K562 (cell line): ENCODE measurements at regions not wholly inside any gene's neighbourhood (a gene's known extent, or its start where the extent isn't known, plus 50 kb on each side); places are given as distances from the start of the nearest gene placed in this dataset.
A peak's percentile ranks its signal among the peaks of the same experiment; 100 is the strongest.

Experiments
- ATAC-seq: fragments of 200-7000 bp; cut with Tn5 transposase; 3 replicates; pipeline ENCODE4 v1.9.1; 2020; ENCODE audit warnings: moderate library complexity
- BruUV-seq: library from RNA; stranded (reverse); fragments of 400-500 nt; replicated peaks from 2 replicates; lab custom pipeline; 2021; lab: Mats Ljungman, UMichigan
- CTCF ChIA-PET: fragments of 300-600 bp; formaldehyde crosslinking; extraction: SDS; loops from one replicate; lab custom pipeline; 2021; ENCODE audit warnings: low intra/inter-chr PET ratio; lab: Yijun Ruan, JAX
- POLR2A ChIA-PET: fragments of 300-600, 350-650 bp; sonication (Branson Sonifier 250); formaldehyde crosslinking; extraction: SDS; loops from one replicate; lab custom pipeline; 2021; ENCODE audit warnings: antibody characterized with exemption, inconsistent platforms; lab: Yijun Ruan, JAX
- DNase-seq, 4 experiments: peaks; one replicate each; pipeline versions ENCODE4 v3.0.0 to v3.0.0-alpha.2; 2011 to 2018; ENCODE audit warnings: low spot score in 3 of 4, mixed read lengths in 3 of 4; ENCODE audit errors: extremely low read depth in 1 of 4
- FAIRE-seq: peaks from 2 replicates; lab custom pipeline; 2011; peaks lifted over from hg19 to GRCh38; lab: Jason Lieb, UNC
- H2AFZ ChIP-seq: 2 replicates; pipeline ENCODE4 v1.6.0; 2011; ENCODE audit warnings: low read depth, low read length, control low read depth, inconsistent platforms
- H3K27ac ChIP-seq: fragments of 200-600 bp; 3 replicates; pipeline ENCODE4 v1.8.0; 2011; ENCODE audit warnings: low read depth, mild to moderate bottlenecking, control low read depth, inconsistent platforms, low read length, moderate library complexity, mixed read lengths; ENCODE audit errors: extremely low read depth
- H3K27me3 ChIP-seq, 2 experiments: fragments of 300-600 bp in 1 of 2; 2 replicates in 1 of 2; 3 replicates in 1 of 2; pipeline versions ENCODE4 v1.6.0 to v1.8.0; 2011; ENCODE audit warnings: inconsistent platforms in 2 of 2, low read length in 2 of 2, mild to moderate bottlenecking in 1 of 2, mixed read lengths in 1 of 2, moderate library complexity in 1 of 2; ENCODE audit not compliant: control insufficient read depth in 2 of 2, insufficient read depth in 2 of 2
- H3K36me3 ChIP-seq: fragments of 300-600 bp; 3 replicates; pipeline ENCODE4 v1.8.0; 2011; ENCODE audit warnings: mild to moderate bottlenecking, low read length, inconsistent platforms; ENCODE audit not compliant: control insufficient read depth, insufficient read depth
- H3K4me1 ChIP-seq, 2 experiments: fragments of 200-600 bp in 1 of 2; replicated peaks in 1 of 2; 2 replicates in 1 of 2; 3 replicates in 1 of 2; pipeline versions ENCODE4 v1.5.1 to v1.8.0; 2011; ENCODE audit warnings: inconsistent platforms in 2 of 2, low read length in 2 of 2, mild to moderate bottlenecking in 1 of 2, mixed read lengths in 1 of 2, moderate library complexity in 1 of 2; ENCODE audit not compliant: control insufficient read depth in 2 of 2, insufficient read depth in 2 of 2
- H3K4me2 ChIP-seq: 2 replicates; pipeline ENCODE4 v1.6.1; 2011; ENCODE audit warnings: low read length, control low read depth, inconsistent platforms, mixed read lengths; ENCODE audit not compliant: insufficient read depth
- H3K4me3 ChIP-seq: fragments of 200-600 bp; sonication (generic), shearing (Covaris generic); 2 replicates; pipeline ENCODE4 v1.5.1; 2016; ENCODE audit warnings: control low read depth, inconsistent platforms
- H3K79me2 ChIP-seq: fragments of 200-600 bp; 3 replicates; pipeline ENCODE4 v1.8.0; 2011; ENCODE audit warnings: low read length, inconsistent platforms; ENCODE audit not compliant: control insufficient read depth, insufficient read depth
- H3K9ac ChIP-seq, 2 experiments: 2 replicates each; pipeline versions ENCODE4 v1.6.0 to v1.6.1; 2011; ENCODE audit warnings: low read depth in 2 of 2, low read length in 2 of 2, control low read depth in 1 of 2, inconsistent platforms in 1 of 2, mild to moderate bottlenecking in 1 of 2, mixed read lengths in 1 of 2; ENCODE audit not compliant: insufficient read depth in 1 of 2
- H3K9me1 ChIP-seq: one replicate; pipeline ENCODE4 v1.6.0; 2011; ENCODE audit warnings: inconsistent platforms, mild to moderate bottlenecking, low read length, moderate library complexity; ENCODE audit not compliant: control insufficient read depth, insufficient read depth
- H3K9me3 ChIP-seq: replicated peaks from 2 replicates; pipeline ENCODE4 v1.5.1; 2011; ENCODE audit warnings: low read depth, low read length, inconsistent platforms; ENCODE audit not compliant: control insufficient read depth, insufficient read depth
- H4K20me1 ChIP-seq: replicated peaks from 2 replicates; pipeline ENCODE4 v1.6.1; 2011; ENCODE audit warnings: low read length, inconsistent platforms, mixed read lengths; ENCODE audit not compliant: control insufficient read depth, insufficient read depth
- BMI1 ChIP-seq: fragments of 150-350 bp; IDR thresholded peaks from 2 replicates; pipeline ENCODE4 v1.6.1; 2014; ENCODE audit warnings: low read length
- CEBPB ChIP-seq: fragments of 450-650 bp; IDR thresholded peaks from 2 replicates; pipeline ENCODE4 v1.6.1; 2016; ENCODE audit warnings: missing genetic modification characterization, missing compliant biosample characterization
- CEBPG ChIP-seq, 3 experiments: fragments of 200-800 bp in 1 of 3; sonication (Bioruptor generic) in 1 of 3; sonication (generic) in 1 of 3; formaldehyde crosslinking in 1 of 3; IDR thresholded peaks in 2 of 3; conservative IDR thresholded peaks in 1 of 3; 2 replicates each; pipeline versions ENCODE4 v1.6.1 to v1.8.0; 2016 to 2022; ENCODE audit warnings: missing compliant biosample characterization in 2 of 3, missing genetic modification characterization in 2 of 3, mild to moderate bottlenecking in 1 of 3, missing genetic modification reagents in 1 of 3
- ETV6 ChIP-seq, 3 experiments: fragments of 150-350 bp in 1 of 3; sonication (generic) in 1 of 3; formaldehyde crosslinking in 1 of 3; IDR thresholded peaks; 2 replicates each; pipeline versions ENCODE4 v1.6.1 to v1.8.0; 2014 to 2022; ENCODE audit warnings: borderline replicate concordance in 2 of 3, low read depth in 2 of 3, antibody characterized with exemption in 1 of 3, low read length in 1 of 3, mild to moderate bottlenecking in 1 of 3, missing genetic modification reagents in 1 of 3
- PBX2 ChIP-seq, 2 experiments: IDR thresholded peaks in 1 of 2; conservative IDR thresholded peaks in 1 of 2; 2 replicates each; pipeline ENCODE4 v1.6.1; 2016; ENCODE audit warnings: low read depth in 2 of 2, mild to moderate bottlenecking in 1 of 2, missing compliant biosample characterization in 1 of 2, missing genetic modification characterization in 1 of 2, moderate library complexity in 1 of 2
- PHB2 ChIP-seq: fragments of 450-650 bp; IDR thresholded peaks from 2 replicates; pipeline ENCODE4 v1.6.1; 2017; ENCODE audit warnings: low read depth
- TRIM28 ChIP-seq: fragments of 450-650 bp; IDR thresholded peaks from 2 replicates; pipeline ENCODE4 v1.6.1; 2017
- ZNF263 ChIP-seq: sonication (generic); formaldehyde crosslinking; IDR thresholded peaks from 2 replicates; pipeline ENCODE4 v1.8.0; 2022; ENCODE audit warnings: mild to moderate bottlenecking, missing genetic modification reagents, borderline replicate concordance
- WGBS: fragments of 100-300 bp; shearing (Covaris generic); methylation state at CpG from one replicate; pipeline ENCODE4 v1.1.6; 2016; ENCODE audit warnings: low coverage, mixed read lengths; ENCODE audit not compliant: insufficient coverage; ENCODE audit errors: missing lambda C conversion rate; 5-methylcytosine and 5-hydroxymethylcytosine counted together
- in situ Hi-C: fragments of 300-500 bp; cut with MboI; formaldehyde crosslinking; loops from 4 replicates; pipeline ENCODE4 v1.15.0; 2018; ENCODE audit warnings: inconsistent platforms, mixed read lengths
- intact Hi-C: fragments of 100-400 bp; cut with micrococcal nuclease; formaldehyde crosslinking; loops from 2 replicates; pipeline ENCODE4 v1.14.2; 2022
- TF ChIP-seq, protein P1 (sequence below): sonication (generic); formaldehyde crosslinking; IDR thresholded peaks from 2 replicates; pipeline ENCODE4 v1.9.0; 2022; ENCODE audit warnings: mild to moderate bottlenecking, missing genetic modification reagents
- TF ChIP-seq, protein P2 (sequence below): fragments of 450-650 bp; IDR thresholded peaks from 2 replicates; pipeline ENCODE4 v1.7.1; 2018; ENCODE audit warnings: mild to moderate bottlenecking, low read depth; ENCODE audit not compliant: partially characterized antibody

- 0% methylated on average over 1 of the region's 1 CpG for WGBS
- CTCF ChIA-PET, result no interaction called here
- H3K4me1 ChIP-seq, result no peaks in the 10 kb centered on the region
- FAIRE-seq (no peak), ATAC-seq (no peak), DNase-seq (no peak)
- POLR2A ChIA-PET, result no interaction called here
- no peaks in the 10 kb centered on the region for H3K9me1 ChIP-seq
- H3K79me2 ChIP-seq, result no peaks in the 10 kb centered on the region
- no peaks in the 10 kb centered on the region for H3K27me3 ChIP-seq
- no peaks in the 10 kb centered on the region for H4K20me1 ChIP-seq
- no TSS peak for BruUV-seq
- no peak overlapping the region for H3K27ac ChIP-seq
- H3K9ac ChIP-seq, result no peak overlapping the region
- no peaks in the 10 kb centered on the region for H3K36me3 ChIP-seq
- no peak overlapping the region for H3K4me3 ChIP-seq
- intact Hi-C loops, result no loop called here
- no peak overlapping the region for H2AFZ ChIP-seq
- in situ Hi-C loops, result no loop called here
- H3K9me3 ChIP-seq, result no peaks in the 10 kb centered on the region
- H3K4me2 ChIP-seq, result no peak overlapping the region
- TF ChIP-seq PHB2, result no peak
- TF ChIP-seq PBX2 (CRISPR knock-in tag; IDR thresholded peaks at IDR 0.05; ENCODE audit: low read depth), result no peak
- no peak for TF ChIP-seq PBX2 (tag; conservative IDR thresholded peaks at IDR 0.05; ENCODE audit: low read depth)
- peak; percentile 15; the same call in 1 of the 2 replicates for TF ChIP-seq CEBPB
- no peak for TF ChIP-seq TRIM28
- TF ChIP-seq ETV6 (IDR thresholded peaks at IDR 0.05; ENCODE audit: borderline replicate concordance in 1 of 2, low read depth in 2 of 2, low read length in 1 of 2), result no peak
- no peak for TF ChIP-seq ETV6 (CRISPR knock-in tag; IDR thresholded peaks at IDR 0.05; ENCODE audit: borderline replicate concordance)
- no peak for TF ChIP-seq ZNF263 (CRISPR knock-in tag)
- TF ChIP-seq, protein P1, sequence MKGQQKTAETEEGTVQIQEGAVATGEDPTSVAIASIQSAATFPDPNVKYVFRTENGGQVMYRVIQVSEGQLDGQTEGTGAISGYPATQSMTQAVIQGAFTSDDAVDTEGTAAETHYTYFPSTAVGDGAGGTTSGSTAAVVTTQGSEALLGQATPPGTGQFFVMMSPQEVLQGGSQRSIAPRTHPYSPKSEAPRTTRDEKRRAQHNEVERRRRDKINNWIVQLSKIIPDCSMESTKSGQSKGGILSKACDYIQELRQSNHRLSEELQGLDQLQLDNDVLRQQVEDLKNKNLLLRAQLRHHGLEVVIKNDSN (CRISPR knock-in tag), result no peak
- TF ChIP-seq, protein P2, sequence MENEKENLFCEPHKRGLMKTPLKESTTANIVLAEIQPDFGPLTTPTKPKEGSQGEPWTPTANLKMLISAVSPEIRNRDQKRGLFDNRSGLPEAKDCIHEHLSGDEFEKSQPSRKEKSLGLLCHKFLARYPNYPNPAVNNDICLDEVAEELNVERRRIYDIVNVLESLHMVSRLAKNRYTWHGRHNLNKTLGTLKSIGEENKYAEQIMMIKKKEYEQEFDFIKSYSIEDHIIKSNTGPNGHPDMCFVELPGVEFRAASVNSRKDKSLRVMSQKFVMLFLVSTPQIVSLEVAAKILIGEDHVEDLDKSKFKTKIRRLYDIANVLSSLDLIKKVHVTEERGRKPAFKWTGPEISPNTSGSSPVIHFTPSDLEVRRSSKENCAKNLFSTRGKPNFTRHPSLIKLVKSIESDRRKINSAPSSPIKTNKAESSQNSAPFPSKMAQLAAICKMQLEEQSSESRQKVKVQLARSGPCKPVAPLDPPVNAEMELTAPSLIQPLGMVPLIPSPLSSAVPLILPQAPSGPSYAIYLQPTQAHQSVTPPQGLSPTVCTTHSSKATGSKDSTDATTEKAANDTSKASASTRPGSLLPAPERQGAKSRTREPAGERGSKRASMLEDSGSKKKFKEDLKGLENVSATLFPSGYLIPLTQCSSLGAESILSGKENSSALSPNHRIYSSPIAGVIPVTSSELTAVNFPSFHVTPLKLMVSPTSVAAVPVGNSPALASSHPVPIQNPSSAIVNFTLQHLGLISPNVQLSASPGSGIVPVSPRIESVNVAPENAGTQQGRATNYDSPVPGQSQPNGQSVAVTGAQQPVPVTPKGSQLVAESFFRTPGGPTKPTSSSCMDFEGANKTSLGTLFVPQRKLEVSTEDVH, result no peak
- no peak for TF ChIP-seq CEBPG (CRISPR knock-in tag; IDR thresholded peaks at IDR 0.05)
- peak in 1 of 2 experiments; percentile 26; a peak in 1 of 4 replicates for TF ChIP-seq CEBPG (tag; conservative IDR thresholded peaks at IDR 0.05 in 1 of 2, IDR thresholded peaks at IDR 0.05 in 1 of 2)
- no peak for TF ChIP-seq BMI1
Observed at GRCh38 chr1:56194701-56195300, 384.6 kb downstream of the PLPP3 start.
